ENCODE measurements at regions not wholly inside any gene's neighbourhood (a gene's known extent, or its start where the extent isn't known, plus 50 kb on each side); places are given as distances from the start of the nearest gene placed in this dataset.

- H4K20me1 ChIP-seq (ENCODE audit: insufficient read depth, low read length, poor library complexity, severe bottlenecking), result no peaks in the 10 kb centered on the region
- no peak overlapping the region for H3K9ac ChIP-seq (ENCODE audit: low read depth, low read length, poor library complexity, severe bottlenecking)
- H3F3A ChIP-seq (ENCODE audit: low read depth), result no peaks in the 10 kb centered on the region
- H2AFZ ChIP-seq (ENCODE audit: low read length), result peak overlapping the region; percentile 65; the same call in 1 of the 2 replicates
- no peak overlapping the region for H3K4me3 ChIP-seq (ENCODE audit: low read length, poor library complexity, severe bottlenecking)
- no peaks in the 10 kb centered on the region for H3K27me3 ChIP-seq (ENCODE audit: insufficient read depth, low read length, poor library complexity, severe bottlenecking)
- no peak overlapping the region for H3K4me2 ChIP-seq (ENCODE audit: low read depth, low read length, poor library complexity, severe bottlenecking)
- no peaks in the 10 kb centered on the region for H3K36me3 ChIP-seq (ENCODE audit: insufficient read depth, low read length)
- H3K79me2 ChIP-seq (ENCODE audit: insufficient read depth, low read length), result no peaks in the 10 kb centered on the region
- no peaks in the 10 kb centered on the region for H3K9me2 ChIP-seq (replicated peaks; ENCODE audit: low read depth, low read length)
- H3K4me1 ChIP-seq (ENCODE audit: insufficient read depth, low read length, poor library complexity, severe bottlenecking), result no peaks in the 10 kb centered on the region
- TF ChIP-seq EZH2phosphoT487 (IDR thresholded peaks at IDR 0.05; ENCODE audit: borderline replicate concordance), result no peak
- TF ChIP-seq CTCF (conservative IDR thresholded peaks at IDR 0.05; ENCODE audit: low read length), result no peak
- no peaks in the 10 kb centered on the region for H3K9me3 ChIP-seq (ENCODE audit: insufficient read depth, low read depth, low read length)
Observed at GRCh38 chr7:81500631-81501030, 269.2 kb downstream of the HGF start.

DNA sequence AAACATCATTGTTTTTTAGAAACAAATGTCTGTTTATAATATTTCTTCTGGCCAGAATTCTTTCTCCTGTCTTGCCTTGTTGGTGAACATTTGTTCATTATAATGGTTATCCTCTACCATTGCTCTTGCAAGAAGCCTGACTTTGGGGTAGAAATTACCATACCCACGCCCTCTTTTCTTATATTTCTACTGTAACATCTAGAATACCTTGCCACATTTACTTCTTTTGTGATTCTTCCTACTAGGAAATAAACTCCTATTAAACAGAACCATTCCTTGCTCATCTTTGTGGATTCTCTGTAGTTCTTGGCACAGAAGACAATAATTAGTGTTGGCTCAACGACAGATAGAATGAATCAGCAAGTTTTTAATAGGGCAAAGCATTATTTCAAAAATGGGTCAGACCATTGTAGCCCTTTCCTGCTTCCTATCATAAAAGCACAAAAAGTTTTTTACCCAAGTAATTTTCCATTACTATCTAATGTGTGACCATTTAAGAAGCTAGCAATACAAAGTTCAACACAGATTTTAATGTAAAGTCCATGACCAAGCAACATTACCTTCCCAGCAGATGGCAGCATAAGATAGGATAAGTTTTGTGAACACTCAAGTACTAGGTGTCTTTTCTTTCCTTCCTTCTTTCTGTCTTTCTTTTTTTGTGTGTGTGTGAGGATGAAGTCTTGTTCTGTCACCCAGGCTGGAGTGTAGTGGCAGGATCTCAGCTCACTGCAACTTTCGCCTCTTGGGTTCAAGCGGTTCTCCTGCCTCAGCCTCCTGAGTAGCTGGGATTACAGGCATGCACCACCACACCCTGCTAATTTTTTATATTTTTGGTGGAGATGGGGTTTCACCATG is 270.4 kb downstream of the HGF start:
- H3K9me3 ChIP-seq (ENCODE audit: insufficient read depth, low read depth, low read length), result no peaks in the 10 kb centered on the region
- no peaks in the 10 kb centered on the region for H3F3A ChIP-seq (ENCODE audit: low read depth)
- no peak overlapping the region for H3K9ac ChIP-seq (ENCODE audit: low read depth, low read length, poor library complexity, severe bottlenecking)
- H3K4me3 ChIP-seq (ENCODE audit: low read length, poor library complexity, severe bottlenecking), result no peak overlapping the region
- no peaks in the 10 kb centered on the region for H3K79me2 ChIP-seq (ENCODE audit: insufficient read depth, low read length)
- H2AFZ ChIP-seq (ENCODE audit: low read length), result no peak overlapping the region
- H3K4me2 ChIP-seq (ENCODE audit: low read depth, low read length, poor library complexity, severe bottlenecking), result no peak overlapping the region
- no peaks in the 10 kb centered on the region for H4K20me1 ChIP-seq (ENCODE audit: insufficient read depth, low read length, poor library complexity, severe bottlenecking)
- H3K27me3 ChIP-seq (ENCODE audit: insufficient read depth, low read length, poor library complexity, severe bottlenecking), result no peaks in the 10 kb centered on the region
- TF ChIP-seq EZH2phosphoT487 (IDR thresholded peaks at IDR 0.05; ENCODE audit: borderline replicate concordance) (no peak), CTCF (conservative IDR thresholded peaks at IDR 0.05; ENCODE audit: low read length) (peak; percentile 75)
- H3K9me2 ChIP-seq (replicated peaks; ENCODE audit: low read depth, low read length), result no peaks in the 10 kb centered on the region
- H3K4me1 ChIP-seq (ENCODE audit: insufficient read depth, low read length, poor library complexity, severe bottlenecking), result no peaks in the 10 kb centered on the region
- H3K36me3 ChIP-seq (ENCODE audit: insufficient read depth, low read length), result no peaks in the 10 kb centered on the region

DNA sequence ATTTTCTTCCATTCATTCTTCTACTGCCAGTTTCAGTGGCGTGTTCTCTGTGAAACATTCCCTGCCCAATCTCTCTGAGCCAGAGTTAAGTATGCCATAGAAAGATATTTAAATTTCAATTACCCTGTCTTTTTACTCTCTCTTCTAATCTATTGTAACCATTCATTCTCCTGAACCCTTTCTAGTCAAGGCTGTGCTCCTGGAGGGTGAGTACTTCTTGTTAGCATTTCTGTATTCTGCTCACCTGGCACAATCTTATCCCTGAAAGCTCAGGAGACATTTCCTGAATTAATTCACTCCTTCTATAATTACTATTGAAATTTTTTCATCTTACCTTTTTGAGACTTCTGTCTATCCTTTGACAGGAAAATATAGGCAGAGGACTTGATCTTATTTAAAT is 271.7 kb downstream of the HGF start:
- no peaks in the 10 kb centered on the region for H3K27me3 ChIP-seq (ENCODE audit: insufficient read depth, low read length, poor library complexity, severe bottlenecking)

More for the DNA sequence above, 271.7 kb downstream of the HGF start:
- no peak for TF ChIP-seq EZH2phosphoT487 (IDR thresholded peaks at IDR 0.05; ENCODE audit: borderline replicate concordance)
- H3K4me2 ChIP-seq (ENCODE audit: low read depth, low read length, poor library complexity, severe bottlenecking), result no peak overlapping the region
- H3K4me1 ChIP-seq (ENCODE audit: insufficient read depth, low read length, poor library complexity, severe bottlenecking), result no peaks in the 10 kb centered on the region
- no peaks in the 10 kb centered on the region for H3K9me2 ChIP-seq (replicated peaks; ENCODE audit: low read depth, low read length)
- no peaks in the 10 kb centered on the region for H3K79me2 ChIP-seq (ENCODE audit: insufficient read depth, low read length)
- no peaks in the 10 kb centered on the region for H3K36me3 ChIP-seq (ENCODE audit: insufficient read depth, low read length)
- no peak overlapping the region for H3K9ac ChIP-seq (ENCODE audit: low read depth, low read length, poor library complexity, severe bottlenecking)
- H4K20me1 ChIP-seq (ENCODE audit: insufficient read depth, low read length, poor library complexity, severe bottlenecking), result no peaks in the 10 kb centered on the region
- no peak overlapping the region for H2AFZ ChIP-seq (ENCODE audit: low read length)
- H3K9me3 ChIP-seq (ENCODE audit: insufficient read depth, low read depth, low read length), result no peaks in the 10 kb centered on the region
- H3K4me3 ChIP-seq (ENCODE audit: low read length, poor library complexity, severe bottlenecking), result no peak overlapping the region
- no peaks in the 10 kb centered on the region for H3F3A ChIP-seq (ENCODE audit: low read depth)
